K562 (cell line): ENCODE measurements at regions not wholly inside any gene's neighbourhood (a gene's known extent, or its start where the extent isn't known, plus 50 kb on each side); places are given as distances from the start of the nearest gene placed in this dataset.

Source experiments
- ATAC-seq: fragments of 200-7000 bp; cut with Tn5 transposase; 3 replicates; pipeline ENCODE4 v1.9.1; 2020; ENCODE audit warnings: moderate library complexity
- BruUV-seq: library from RNA; stranded (reverse); fragments of 400-500 nt; replicated peaks from 2 replicates; lab custom pipeline; 2021; lab: Mats Ljungman, UMichigan
- CTCF ChIA-PET: fragments of 300-600 bp; formaldehyde crosslinking; extraction: SDS; loops from one replicate; lab custom pipeline; 2021; ENCODE audit warnings: low intra/inter-chr PET ratio; lab: Yijun Ruan, JAX
- POLR2A ChIA-PET: fragments of 300-600, 350-650 bp; sonication (Branson Sonifier 250); formaldehyde crosslinking; extraction: SDS; loops from one replicate; lab custom pipeline; 2021; ENCODE audit warnings: antibody characterized with exemption, inconsistent platforms; lab: Yijun Ruan, JAX
- DNase-seq, 4 experiments: peaks; one replicate each; pipeline versions ENCODE4 v3.0.0 to v3.0.0-alpha.2; 2011 to 2018; ENCODE audit warnings: low spot score in 3 of 4, mixed read lengths in 3 of 4; ENCODE audit errors: extremely low read depth in 1 of 4
- FAIRE-seq: peaks from 2 replicates; lab custom pipeline; 2011; peaks lifted over from hg19 to GRCh38; lab: Jason Lieb, UNC
- H2AFZ ChIP-seq: 2 replicates; pipeline ENCODE4 v1.6.0; 2011; ENCODE audit warnings: low read depth, low read length, control low read depth, inconsistent platforms
- H3K27ac ChIP-seq: fragments of 200-600 bp; 3 replicates; pipeline ENCODE4 v1.8.0; 2011; ENCODE audit warnings: low read depth, mild to moderate bottlenecking, control low read depth, inconsistent platforms, low read length, moderate library complexity, mixed read lengths; ENCODE audit errors: extremely low read depth
- H3K27me3 ChIP-seq, 2 experiments: fragments of 300-600 bp in 1 of 2; 2 replicates in 1 of 2; 3 replicates in 1 of 2; pipeline versions ENCODE4 v1.6.0 to v1.8.0; 2011; ENCODE audit warnings: inconsistent platforms in 2 of 2, low read length in 2 of 2, mild to moderate bottlenecking in 1 of 2, mixed read lengths in 1 of 2, moderate library complexity in 1 of 2; ENCODE audit not compliant: control insufficient read depth in 2 of 2, insufficient read depth in 2 of 2
- H3K36me3 ChIP-seq: fragments of 300-600 bp; 3 replicates; pipeline ENCODE4 v1.8.0; 2011; ENCODE audit warnings: mild to moderate bottlenecking, low read length, inconsistent platforms; ENCODE audit not compliant: control insufficient read depth, insufficient read depth
- H3K4me1 ChIP-seq, 2 experiments: fragments of 200-600 bp in 1 of 2; replicated peaks in 1 of 2; 2 replicates in 1 of 2; 3 replicates in 1 of 2; pipeline versions ENCODE4 v1.5.1 to v1.8.0; 2011; ENCODE audit warnings: inconsistent platforms in 2 of 2, low read length in 2 of 2, mild to moderate bottlenecking in 1 of 2, mixed read lengths in 1 of 2, moderate library complexity in 1 of 2; ENCODE audit not compliant: control insufficient read depth in 2 of 2, insufficient read depth in 2 of 2
- H3K4me2 ChIP-seq: 2 replicates; pipeline ENCODE4 v1.6.1; 2011; ENCODE audit warnings: low read length, control low read depth, inconsistent platforms, mixed read lengths; ENCODE audit not compliant: insufficient read depth
- H3K4me3 ChIP-seq: fragments of 200-600 bp; sonication (generic), shearing (Covaris generic); 2 replicates; pipeline ENCODE4 v1.5.1; 2016; ENCODE audit warnings: control low read depth, inconsistent platforms
- H3K79me2 ChIP-seq: fragments of 200-600 bp; 3 replicates; pipeline ENCODE4 v1.8.0; 2011; ENCODE audit warnings: low read length, inconsistent platforms; ENCODE audit not compliant: control insufficient read depth, insufficient read depth
- H3K9ac ChIP-seq, 2 experiments: 2 replicates each; pipeline versions ENCODE4 v1.6.0 to v1.6.1; 2011; ENCODE audit warnings: low read depth in 2 of 2, low read length in 2 of 2, control low read depth in 1 of 2, inconsistent platforms in 1 of 2, mild to moderate bottlenecking in 1 of 2, mixed read lengths in 1 of 2; ENCODE audit not compliant: insufficient read depth in 1 of 2
- H3K9me1 ChIP-seq: one replicate; pipeline ENCODE4 v1.6.0; 2011; ENCODE audit warnings: inconsistent platforms, mild to moderate bottlenecking, low read length, moderate library complexity; ENCODE audit not compliant: control insufficient read depth, insufficient read depth
- H3K9me3 ChIP-seq: replicated peaks from 2 replicates; pipeline ENCODE4 v1.5.1; 2011; ENCODE audit warnings: low read depth, low read length, inconsistent platforms; ENCODE audit not compliant: control insufficient read depth, insufficient read depth
- H4K20me1 ChIP-seq: replicated peaks from 2 replicates; pipeline ENCODE4 v1.6.1; 2011; ENCODE audit warnings: low read length, inconsistent platforms, mixed read lengths; ENCODE audit not compliant: control insufficient read depth, insufficient read depth
- BCL6 ChIP-seq: fragments of 250-450 bp; sonication (Bioruptor Pico); IDR thresholded peaks from 2 replicates; pipeline ENCODE4 v1.4.0; 2020
- FOXJ2 ChIP-seq: fragments of 200-800 bp; sonication (Bioruptor generic); IDR thresholded peaks from 2 replicates; pipeline ENCODE4 v1.6.1; 2016; ENCODE audit warnings: missing genetic modification characterization, missing compliant biosample characterization
- HDAC2 ChIP-seq: fragments of 450-650 bp; IDR thresholded peaks from 2 replicates; pipeline ENCODE4 v1.6.1; 2016; ENCODE audit warnings: mild to moderate bottlenecking
- PCBP1 ChIP-seq: fragments of 200-400 bp; formaldehyde crosslinking; IDR thresholded peaks from 2 replicates; pipeline ENCODE4 v1.6.1; 2018; ENCODE audit warnings: mild to moderate bottlenecking, low read depth, low read length; ENCODE audit not compliant: poor library complexity, severe bottlenecking
- PRDM10 ChIP-seq: fragments of 450-650 bp; IDR thresholded peaks from 2 replicates; pipeline ENCODE4 v1.6.1; 2018; ENCODE audit not compliant: partially characterized antibody
- WGBS: fragments of 100-300 bp; shearing (Covaris generic); methylation state at CpG from one replicate; pipeline ENCODE4 v1.1.6; 2016; ENCODE audit warnings: low coverage, mixed read lengths; ENCODE audit not compliant: insufficient coverage; ENCODE audit errors: missing lambda C conversion rate; 5-methylcytosine and 5-hydroxymethylcytosine counted together
- in situ Hi-C: fragments of 300-500 bp; cut with MboI; formaldehyde crosslinking; loops from 4 replicates; pipeline ENCODE4 v1.15.0; 2018; ENCODE audit warnings: inconsistent platforms, mixed read lengths
- intact Hi-C: fragments of 100-400 bp; cut with micrococcal nuclease; formaldehyde crosslinking; loops from 2 replicates; pipeline ENCODE4 v1.14.2; 2022

- WGBS, result 36% methylated on average over 1 of the region's 1 CpG
- Histone ChIP-seq H3K27ac (no peak overlapping the region), H3K79me2 (no peaks in the 10 kb centered on the region), H3K9ac (no peak overlapping the region), H3K36me3 (peaks cover 13% of the 10 kb centered on the region; the same call in 1 of the 3 replicates), H3K4me3 (no peak overlapping the region), H2AFZ (no peak overlapping the region), H3K4me1 (peaks cover 0 to 14% of the 10 kb centered on the region in 2 experiments; a peak in 3 of 5 replicates), H3K4me2 (no peak overlapping the region), H3K9me3 (no peaks in the 10 kb centered on the region), H3K27me3 (no peaks in the 10 kb centered on the region), H4K20me1 (no peaks in the 10 kb centered on the region), H3K9me1 (no peaks in the 10 kb centered on the region)
- BruUV-seq, result no TSS peak
- no peak for DNase-seq
- TF ChIP-seq PRDM10, result no peak
- TF ChIP-seq BCL6 (CRISPR knock-in tag), result no peak
- peak; percentile 97 for TF ChIP-seq FOXJ2
- no peak for TF ChIP-seq HDAC2
- TF ChIP-seq PCBP1, result no peak
- ATAC-seq, result no peak
- CTCF ChIA-PET, result no interaction called here
- no peak for FAIRE-seq
- POLR2A ChIA-PET, result no interaction called here
- in situ Hi-C loops, result no loop called here
- intact Hi-C loops, result loop anchor here (10.0 kb wide), 1 partner anchor 123 kb away; the partner anchor contains the start of gene GPRASP2
These were observed 99.2 kb upstream of the RAB40AL start for GRCh38 chrX:102837847-102838246.
